Memory B cell (primary cell): ENCODE measurements at regions not wholly inside any gene's neighbourhood (a gene's known extent, or its start where the extent isn't known, plus 50 kb on each side); places are given as distances from the start of the nearest gene placed in this dataset.
"Not testable (repeated sequence)": the region's sequence is repeated elsewhere in the genome, so short reads cannot be mapped to it uniquely, and the experiment has no call there.

Experiments
- ATAC-seq: fragments of 150-1000 bp; cut with Tn5 transposase; 2 replicates; pipeline ENCODE4 v1.10.0; 2021; ENCODE audit warnings: low read depth, mild to moderate bottlenecking, moderate library complexity
- DNase-seq, 2 donors: peaks; one replicate each; pipeline ENCODE4 v3.0.0; 2022; ENCODE audit warnings: low spot score in 2 of 2
- H3K27ac Mint-ChIP-seq: one replicate; pipeline ENCODE4 v1.8.0; 2022; ENCODE audit warnings: mild to moderate bottlenecking, moderate library complexity, mixed read lengths
- H3K27me3 Mint-ChIP-seq: one replicate; pipeline ENCODE4 v1.8.0; 2022; ENCODE audit warnings: mixed read lengths
- H3K36me3 Mint-ChIP-seq: one replicate; pipeline ENCODE4 v1.8.0; 2022; ENCODE audit warnings: mild to moderate bottlenecking, mixed read lengths
- H3K4me1 Mint-ChIP-seq: one replicate; pipeline ENCODE4 v1.8.0; 2022; ENCODE audit warnings: mixed read lengths
- H3K4me3 Mint-ChIP-seq: one replicate; pipeline ENCODE4 v1.8.0; 2022; ENCODE audit warnings: mild to moderate bottlenecking, moderate library complexity, mixed read lengths
- H3K9me3 Mint-ChIP-seq: one replicate; pipeline ENCODE4 v1.8.0; 2022; ENCODE audit warnings: mixed read lengths

DNA sequence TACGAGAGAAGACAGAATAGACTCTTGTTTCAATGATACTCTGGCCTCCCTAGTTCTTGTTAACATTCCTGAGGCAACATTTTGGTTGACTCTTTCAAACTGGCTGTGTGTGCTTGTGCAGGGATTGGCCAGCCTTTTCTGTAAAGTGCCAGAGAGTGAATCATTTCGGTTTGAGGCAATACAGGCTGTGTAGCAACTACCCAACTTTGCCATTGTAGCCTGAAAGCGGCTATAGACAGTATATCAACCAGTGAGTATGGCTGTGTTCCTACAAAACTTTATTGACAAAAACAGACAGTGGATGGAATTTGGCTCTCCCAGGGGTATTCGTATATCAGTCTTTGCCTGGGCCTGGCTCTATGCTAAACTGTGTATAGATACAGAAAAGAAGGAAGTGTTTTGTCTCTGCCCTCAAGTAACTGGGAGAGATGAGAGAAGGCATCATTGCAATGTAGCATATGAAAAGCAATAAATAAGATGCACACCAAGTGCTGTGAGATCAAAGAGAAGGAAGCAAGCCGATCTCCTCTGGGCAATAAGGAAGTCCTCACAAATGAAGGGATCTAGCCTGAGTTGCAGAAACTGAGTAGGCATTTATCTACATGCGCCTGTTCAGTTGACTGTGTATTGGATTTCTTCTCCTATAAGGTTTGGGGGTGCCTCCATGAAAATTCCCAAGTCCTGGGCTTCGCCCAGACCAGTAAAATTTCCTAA is 568.0 kb upstream of the KLF4 start:
- Mint-ChIP-seq H3K36me3 (no peaks in the 10 kb centered on the region), H3K4me3 (no peak overlapping the region), H3K27ac (no peak overlapping the region), H3K4me1 (no peaks in the 10 kb centered on the region), H3K9me3 (no peaks in the 10 kb centered on the region), H3K27me3 (peaks cover 7% of the 10 kb centered on the region)
- ATAC-seq (no peak), DNase-seq (no peak)

DNA sequence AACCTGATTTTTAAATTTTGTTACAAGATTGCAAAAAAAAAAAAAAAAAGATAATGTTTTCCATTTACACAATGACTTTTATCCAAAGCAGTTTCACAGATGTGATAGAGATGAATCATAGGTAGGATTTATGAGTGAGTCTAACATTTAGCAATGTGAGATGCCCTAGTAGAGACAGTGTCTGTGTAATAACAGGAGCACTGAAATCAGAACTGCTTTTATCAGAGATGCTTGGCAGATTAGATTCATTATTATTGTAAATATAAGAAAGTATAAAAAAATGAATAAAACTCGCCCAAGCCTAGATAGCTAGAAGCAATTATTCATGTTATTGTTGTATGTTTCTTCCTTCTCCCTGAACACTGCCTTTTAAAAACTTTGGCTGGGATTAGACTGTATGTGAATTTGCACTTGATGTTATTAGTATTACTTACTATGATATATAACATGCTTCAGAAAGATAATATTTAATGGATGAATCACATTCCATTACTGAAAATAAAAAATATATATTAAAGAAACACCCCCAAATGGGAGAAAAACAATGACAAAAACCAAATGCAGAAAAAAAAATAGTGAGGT is 567.3 kb upstream of the KLF4 start:
- H3K27me3 Mint-ChIP-seq: peaks cover 7% of the 10 kb centered on the region
- no peaks in the 10 kb centered on the region for H3K9me3 Mint-ChIP-seq
- no peak for DNase-seq
- H3K27ac Mint-ChIP-seq: no peak overlapping the region
- no peaks in the 10 kb centered on the region for H3K36me3 Mint-ChIP-seq
- ATAC-seq: no peak
- no peaks in the 10 kb centered on the region for H3K4me1 Mint-ChIP-seq
- H3K4me3 Mint-ChIP-seq: no peak overlapping the region

DNA sequence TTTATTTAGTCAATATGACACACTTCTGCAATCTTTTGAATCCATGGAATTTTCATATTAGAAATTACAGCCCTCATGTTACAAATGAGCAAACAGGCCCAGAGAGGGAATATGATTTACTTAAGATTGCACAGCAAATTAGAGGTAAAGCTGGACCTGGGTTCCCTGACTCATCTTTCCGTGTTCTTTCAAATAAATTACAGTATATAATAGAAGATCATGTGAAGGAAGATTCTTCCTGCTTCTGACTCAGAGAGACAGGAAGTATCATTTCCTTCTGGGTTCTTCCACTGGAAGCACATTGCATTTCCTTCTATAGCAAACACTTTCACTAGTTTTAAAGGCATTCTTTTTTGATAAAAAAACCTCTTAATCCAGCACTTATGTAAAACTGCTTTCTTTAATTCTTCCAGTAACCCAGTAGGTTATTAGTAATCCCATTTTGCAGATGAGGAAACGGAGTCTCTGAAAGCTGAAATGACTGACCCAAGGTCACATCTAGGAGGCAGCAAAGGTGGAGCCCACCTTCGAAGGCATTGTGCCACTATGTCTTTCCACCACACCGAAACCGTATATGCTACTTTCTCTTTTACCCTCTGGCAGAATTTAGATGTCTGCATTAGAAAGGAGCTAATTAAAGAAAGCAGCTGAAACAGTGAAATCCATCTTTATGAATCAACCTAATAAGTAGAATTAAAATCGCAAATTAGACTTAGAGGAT is 566.7 kb upstream of the KLF4 start:
- Mint-ChIP-seq H3K4me3 (no peak overlapping the region), H3K4me1 (no peaks in the 10 kb centered on the region), H3K9me3 (no peaks in the 10 kb centered on the region), H3K27ac (no peak overlapping the region), H3K27me3 (peaks cover 7% of the 10 kb centered on the region), H3K36me3 (no peaks in the 10 kb centered on the region)
- ATAC-seq (no peak), DNase-seq (no peak)

DNA sequence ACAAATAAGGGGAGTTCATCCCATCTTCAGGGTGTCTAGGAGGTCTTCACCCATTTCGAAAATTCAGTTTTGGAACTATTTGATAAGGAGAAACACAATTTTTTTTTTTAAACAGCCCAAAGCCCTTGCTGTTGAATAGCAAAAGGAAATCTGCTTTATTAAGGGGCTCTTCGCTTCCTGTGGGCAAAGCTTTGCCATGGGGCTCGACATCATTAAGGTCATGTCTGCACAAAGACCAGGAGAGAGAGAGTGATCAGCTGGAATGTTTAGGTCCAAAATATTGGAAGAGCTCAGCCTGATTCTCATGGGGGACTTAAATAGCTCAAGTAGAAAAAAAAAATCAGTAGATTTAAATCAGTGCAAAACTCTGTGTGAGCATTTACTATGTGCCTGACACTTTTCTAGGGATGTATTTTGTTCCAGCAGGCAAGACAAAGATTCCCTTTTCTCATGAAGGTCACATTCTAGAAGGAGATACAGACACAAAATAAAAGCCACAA is 564.6 kb upstream of the KLF4 start:
- peaks cover 3% of the 10 kb centered on the region for H3K4me1 Mint-ChIP-seq
- ATAC-seq (no peak), DNase-seq (no peak)
- no peak overlapping the region for H3K27ac Mint-ChIP-seq
- H3K9me3 Mint-ChIP-seq: no peaks in the 10 kb centered on the region
- no peak overlapping the region for H3K4me3 Mint-ChIP-seq
- H3K36me3 Mint-ChIP-seq: no peaks in the 10 kb centered on the region
- peaks cover 7% of the 10 kb centered on the region for H3K27me3 Mint-ChIP-seq

DNA sequence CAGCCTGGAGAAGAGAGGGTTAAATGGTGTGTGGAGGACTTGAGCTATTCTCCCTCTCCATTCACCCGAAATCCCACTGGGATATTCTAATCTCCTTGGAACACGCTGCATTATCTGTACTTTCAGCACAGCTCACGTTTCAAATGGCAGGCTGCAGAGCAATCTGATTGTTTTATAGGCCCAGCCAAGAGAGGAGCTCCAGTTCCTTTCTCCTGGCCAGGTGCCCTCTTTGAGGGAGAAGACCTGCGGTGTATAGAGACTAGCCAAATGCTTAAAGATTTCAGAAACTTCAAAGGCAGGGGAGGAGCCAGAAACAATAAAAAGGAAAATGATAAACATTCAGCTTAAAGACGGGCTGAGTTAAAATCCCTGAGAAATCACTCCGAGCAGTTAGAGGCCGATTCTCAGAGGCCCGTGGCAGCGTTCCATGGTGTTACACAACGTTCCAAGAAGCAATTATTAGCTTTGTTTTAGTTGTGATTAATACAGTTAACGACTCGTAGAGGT is 564.0 kb upstream of the KLF4 start:
- Mint-ChIP-seq H3K4me3 (no peak overlapping the region), H3K27me3 (peaks cover 7% of the 10 kb centered on the region), H3K27ac (no peak overlapping the region), H3K36me3 (no peaks in the 10 kb centered on the region), H3K9me3 (no peaks in the 10 kb centered on the region), H3K4me1 (peaks cover 3% of the 10 kb centered on the region)
- no peak for ATAC-seq
- DNase-seq: no peak

DNA sequence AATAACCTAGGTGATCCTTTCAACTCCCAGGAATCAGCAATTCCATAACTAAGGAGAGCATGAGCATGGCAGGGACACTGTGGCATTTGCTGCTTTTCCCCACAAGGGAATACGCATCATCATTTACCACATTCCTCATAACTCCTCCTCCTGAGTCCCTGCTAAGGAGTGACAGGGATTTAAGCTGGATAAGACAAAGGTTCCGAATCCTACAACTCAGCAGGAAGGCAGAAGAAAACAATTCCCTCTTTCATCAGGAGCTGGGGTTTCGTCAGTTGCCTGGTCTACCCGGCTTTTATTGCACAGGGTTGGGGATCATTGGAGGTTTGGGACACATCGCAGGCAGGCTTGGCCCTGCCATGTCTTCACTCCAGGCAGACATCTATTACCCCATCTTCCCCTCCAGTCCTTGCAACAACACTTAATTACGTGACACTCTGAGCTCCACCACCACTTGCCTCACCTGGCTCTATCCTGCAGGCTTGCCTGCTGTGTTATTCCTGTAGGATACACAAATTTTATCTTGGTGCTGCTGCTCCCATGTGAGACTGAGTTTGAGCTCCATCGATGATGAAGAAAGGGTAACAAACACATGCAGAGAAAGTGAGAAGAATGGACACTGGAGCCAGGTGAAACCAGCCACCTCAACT is 563.0 kb upstream of the KLF4 start:
- Mint-ChIP-seq H3K9me3 (peaks cover 2% of the 10 kb centered on the region), H3K4me3 (no peak overlapping the region), H3K27ac (no peak overlapping the region), H3K36me3 (peaks cover 2% of the 10 kb centered on the region), H3K27me3 (peaks cover 7% of the 10 kb centered on the region), H3K4me1 (peaks cover 3% of the 10 kb centered on the region)
- ATAC-seq (no peak), DNase-seq (no peak)

DNA sequence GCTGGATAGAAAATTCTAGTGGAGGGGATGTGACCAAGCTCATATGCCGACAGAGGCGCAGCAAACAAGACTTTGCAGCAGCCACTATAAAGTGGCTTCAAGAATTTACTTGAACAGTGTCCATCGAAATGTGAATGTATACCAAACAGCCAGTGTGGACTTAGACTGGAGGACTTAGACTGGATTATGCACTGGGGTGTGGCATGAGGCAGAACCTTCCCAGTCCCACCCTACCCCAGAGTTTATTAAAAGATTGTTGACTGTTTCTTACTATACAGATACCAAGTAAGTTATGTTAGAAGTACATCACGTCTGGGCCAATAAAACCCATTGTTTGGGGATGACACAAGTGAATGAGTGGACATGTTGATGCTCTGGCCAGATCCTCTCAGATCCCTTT is 561.3 kb upstream of the KLF4 start:
- no peak for ATAC-seq

DNA sequence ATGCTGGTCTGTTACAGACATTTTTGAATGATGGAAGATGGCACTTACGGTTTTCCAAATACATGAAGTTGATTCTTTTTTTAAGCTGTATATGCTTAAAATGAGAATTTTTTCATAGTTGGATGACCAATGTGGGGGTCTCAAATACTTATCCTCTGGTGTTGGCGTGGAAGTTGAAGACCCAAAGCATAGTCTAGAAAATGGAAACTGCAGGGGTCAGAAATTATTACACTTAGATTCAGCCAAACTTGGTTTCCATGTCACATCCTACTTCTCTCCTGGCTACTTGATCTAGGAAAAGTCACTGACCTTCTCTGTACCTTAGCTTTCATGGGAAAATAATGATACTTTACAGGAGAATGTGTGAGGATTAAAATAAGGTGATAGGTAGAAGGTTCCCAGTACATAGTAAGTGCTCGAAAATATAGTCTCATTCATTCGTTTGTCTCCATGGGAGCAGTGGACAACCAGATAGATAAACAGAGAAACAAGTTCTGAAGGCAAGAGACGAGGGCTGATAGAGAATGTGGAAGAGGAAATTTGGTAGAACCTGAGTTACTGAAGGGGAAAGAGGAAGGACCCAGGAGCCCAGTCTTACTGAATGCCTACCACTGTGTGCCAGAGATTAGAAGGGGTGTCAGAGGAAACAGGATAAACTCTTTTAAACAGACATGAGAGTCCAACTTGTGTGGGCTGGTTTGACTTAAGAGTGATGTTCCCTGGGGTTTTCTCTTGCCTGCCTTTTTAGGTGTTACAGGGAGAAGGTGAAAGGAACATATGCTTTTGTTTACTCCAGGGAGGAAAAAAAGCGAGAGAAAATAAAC is 560.3 kb upstream of the KLF4 start:
- no peak overlapping the region for H3K27ac Mint-ChIP-seq
- H3K9me3 Mint-ChIP-seq: peaks cover 2% of the 10 kb centered on the region
- peaks cover 2% of the 10 kb centered on the region for H3K36me3 Mint-ChIP-seq
- no peak for ATAC-seq
- no peak overlapping the region for H3K4me3 Mint-ChIP-seq
- peaks cover 7% of the 10 kb centered on the region for H3K27me3 Mint-ChIP-seq
- no peak for DNase-seq
- H3K4me1 Mint-ChIP-seq: peaks cover 3% of the 10 kb centered on the region

More for the DNA sequence above, 561.3 kb upstream of the KLF4 start:
- no peak overlapping the region for H3K4me3 Mint-ChIP-seq
- H3K27me3 Mint-ChIP-seq: peaks cover 7% of the 10 kb centered on the region
- no peak overlapping the region for H3K27ac Mint-ChIP-seq
- peaks cover 2% of the 10 kb centered on the region for H3K9me3 Mint-ChIP-seq
- no peak for DNase-seq
- H3K4me1 Mint-ChIP-seq: peaks cover 3% of the 10 kb centered on the region
- peaks cover 2% of the 10 kb centered on the region for H3K36me3 Mint-ChIP-seq

DNA sequence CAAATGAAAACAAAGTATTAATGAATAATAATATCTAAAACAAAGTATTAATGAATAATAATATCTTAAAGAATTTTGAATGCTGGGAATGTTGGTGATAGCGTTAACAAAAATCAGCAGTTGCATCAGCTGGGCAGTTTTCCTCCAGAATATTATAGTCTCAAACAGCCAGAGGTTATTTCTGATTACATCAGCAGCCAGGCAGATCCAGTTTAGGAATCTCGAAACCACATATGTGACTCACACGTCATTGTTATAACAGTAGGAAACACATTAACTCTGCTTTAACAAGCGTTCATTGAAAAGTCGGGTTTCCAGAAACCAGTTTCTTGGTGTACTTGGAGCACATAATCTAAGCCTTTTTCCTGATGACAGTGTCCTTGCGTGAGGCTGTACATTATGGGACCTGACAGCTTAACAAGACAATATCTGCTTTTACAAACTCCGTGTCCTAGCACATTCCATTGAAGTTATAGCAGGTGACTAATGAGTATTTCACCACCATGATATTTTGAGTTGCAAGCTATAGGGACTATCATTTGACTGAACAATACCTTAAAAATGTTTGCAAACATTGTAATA is 559.5 kb upstream of the KLF4 start:
- Mint-ChIP-seq H3K27ac (no peak overlapping the region), H3K27me3 (peaks cover 4% of the 10 kb centered on the region), H3K4me1 (peaks cover 3% of the 10 kb centered on the region), H3K9me3 (peaks cover 4% of the 10 kb centered on the region), H3K4me3 (no peak overlapping the region), H3K36me3 (peaks cover 2% of the 10 kb centered on the region)
- DNase-seq (no peak), ATAC-seq (no peak)

DNA sequence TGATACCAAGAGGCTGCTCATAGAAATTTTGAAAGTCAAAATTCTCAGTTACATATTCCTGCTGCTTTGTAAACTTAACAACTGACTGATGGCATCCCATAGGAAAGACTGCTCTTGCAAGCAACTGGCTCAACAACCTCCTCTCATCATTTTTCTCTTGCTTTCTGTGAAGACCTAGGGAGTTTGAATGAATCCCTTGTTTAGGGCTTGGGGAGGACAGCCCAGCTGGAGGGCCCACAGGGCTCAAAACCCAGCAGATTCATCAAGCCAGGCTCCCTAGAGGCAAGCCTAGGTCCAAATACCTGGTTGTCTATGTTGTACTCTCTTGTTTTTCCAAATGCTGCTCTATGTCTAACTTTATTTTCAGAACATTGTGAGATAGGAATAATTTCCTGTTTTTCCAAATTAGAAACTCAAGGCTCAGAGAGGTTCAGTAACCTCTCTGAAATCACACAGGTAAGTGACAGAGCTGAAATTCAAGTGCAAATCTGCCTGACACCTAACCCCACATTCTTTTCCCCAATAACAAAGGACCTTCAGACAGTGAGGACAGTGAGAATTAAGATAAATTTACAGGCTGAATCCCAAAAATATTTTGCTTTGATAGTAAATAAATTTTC is 558.9 kb upstream of the KLF4 start:
- no peak overlapping the region for H3K27ac Mint-ChIP-seq

DNA sequence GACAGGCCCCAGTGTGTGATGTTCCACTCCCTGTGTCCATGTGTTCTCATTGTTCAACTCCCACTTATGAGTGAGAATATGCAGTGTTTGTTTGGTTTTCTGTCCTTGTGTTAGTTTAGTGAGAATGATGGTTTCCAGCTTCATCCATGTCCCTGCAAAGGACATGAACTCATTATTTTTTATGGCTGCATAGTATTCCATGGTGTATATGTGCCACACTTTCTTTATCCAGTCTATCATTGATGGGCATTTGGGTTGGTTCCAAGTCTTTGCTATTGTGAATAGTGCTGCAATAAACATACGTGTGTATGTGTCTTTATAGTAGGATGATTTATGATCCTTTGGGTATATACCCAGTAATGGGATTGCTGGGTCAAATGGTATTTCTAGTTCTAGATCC is 558.2 kb upstream of the KLF4 start:
- not testable (repeated sequence) for H3K36me3 Mint-ChIP-seq, H3K9me3 Mint-ChIP-seq, ATAC-seq, H3K27ac Mint-ChIP-seq, H3K4me3 Mint-ChIP-seq, H3K4me1 Mint-ChIP-seq, DNase-seq, H3K27me3 Mint-ChIP-seq

More for the DNA sequence above, 558.9 kb upstream of the KLF4 start:
- H3K4me3 Mint-ChIP-seq: no peak overlapping the region
- H3K36me3 Mint-ChIP-seq: peaks cover 5% of the 10 kb centered on the region
- no peak for DNase-seq
- peaks cover 3% of the 10 kb centered on the region for H3K4me1 Mint-ChIP-seq
- H3K27me3 Mint-ChIP-seq: peaks cover 4% of the 10 kb centered on the region
- peaks cover 7% of the 10 kb centered on the region for H3K9me3 Mint-ChIP-seq
- no peak for ATAC-seq

DNA sequence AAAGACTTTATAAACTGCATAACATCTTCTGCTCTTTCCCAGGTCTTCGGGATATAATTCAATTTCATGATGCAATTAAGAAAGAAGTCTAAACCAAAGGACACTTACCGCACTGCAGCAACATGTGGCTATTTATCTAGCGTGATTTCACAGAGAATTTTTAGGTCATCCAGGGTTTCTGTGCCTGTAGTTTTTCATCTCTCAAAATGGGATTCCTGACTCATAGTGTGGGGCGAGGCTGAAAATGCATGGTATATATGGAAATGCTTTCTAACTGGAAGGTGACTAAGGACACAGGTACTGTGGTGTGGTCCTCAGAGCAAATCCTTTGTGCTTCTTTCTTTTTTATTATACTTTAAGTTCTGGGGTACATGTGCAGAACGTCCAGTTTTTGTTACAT is 557.7 kb upstream of the KLF4 start:
- H3K4me3 Mint-ChIP-seq: no peak overlapping the region
- H3K27me3 Mint-ChIP-seq: no peaks in the 10 kb centered on the region
- ATAC-seq: no peak
- no peak overlapping the region for H3K27ac Mint-ChIP-seq
- H3K4me1 Mint-ChIP-seq: peaks cover 3% of the 10 kb centered on the region
- peaks cover 5% of the 10 kb centered on the region for H3K36me3 Mint-ChIP-seq
- DNase-seq: no peak
- H3K9me3 Mint-ChIP-seq: peaks cover 8% of the 10 kb centered on the region

DNA sequence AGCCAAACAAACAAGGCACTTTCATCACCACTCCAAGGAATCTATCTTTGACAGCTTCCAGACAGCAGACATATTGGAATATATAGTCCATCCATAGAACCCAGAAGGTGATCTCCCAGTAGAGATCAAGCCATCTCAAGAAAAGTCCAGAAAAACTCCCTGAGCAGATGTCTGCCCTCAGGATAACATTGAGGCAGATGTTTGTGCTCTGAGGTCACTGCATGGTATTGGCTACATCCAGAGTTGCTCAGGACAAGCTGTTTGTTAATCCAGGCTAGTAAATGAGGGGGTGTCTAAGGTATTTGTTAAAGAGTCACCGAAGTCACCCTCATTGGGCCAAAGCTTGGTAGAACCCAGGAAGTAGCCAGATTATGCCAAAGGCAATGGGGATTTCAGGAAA is 556.3 kb upstream of the KLF4 start:
- Mint-ChIP-seq H3K27ac (no peak overlapping the region), H3K9me3 (peaks cover 9% of the 10 kb centered on the region), H3K4me1 (peaks cover 7% of the 10 kb centered on the region), H3K36me3 (peaks cover 5% of the 10 kb centered on the region), H3K4me3 (no peak overlapping the region), H3K27me3 (no peaks in the 10 kb centered on the region)
- DNase-seq (no peak), ATAC-seq (no peak)
